Chondrocyte (in vitro differentiated cells): ENCODE measurements at regions not wholly inside any gene's neighbourhood (a gene's known extent, or its start where the extent isn't known, plus 50 kb on each side); places are given as distances from the start of the nearest gene placed in this dataset.

Source experiments
- DNase-seq: peaks from one replicate; pipeline ENCODE4 v3.0.0; 2021; ENCODE audit warnings: mixed read lengths, low spot score
- H3K27ac Mint-ChIP-seq: one replicate; pipeline ENCODE4 v1.8.0; 2021; ENCODE audit warnings: mild to moderate bottlenecking, moderate library complexity, mixed read lengths; ENCODE audit not compliant: unreplicated experiment
- H3K27me3 Mint-ChIP-seq: 2 replicates; pipeline ENCODE4 v1.8.0; 2021; ENCODE audit warnings: low read depth, mixed read lengths
- H3K36me3 Mint-ChIP-seq: 2 replicates; pipeline ENCODE4 v1.8.0; 2021; ENCODE audit warnings: low read depth, mixed read lengths
- H3K4me1 Mint-ChIP-seq: 2 replicates; pipeline ENCODE4 v1.8.0; 2021; ENCODE audit warnings: low read depth, mild to moderate bottlenecking, mixed read lengths
- H3K4me3 Mint-ChIP-seq: one replicate; pipeline ENCODE4 v1.8.0; 2021; ENCODE audit warnings: mild to moderate bottlenecking, moderate library complexity, mixed read lengths; ENCODE audit not compliant: unreplicated experiment
- H3K9me3 Mint-ChIP-seq: 2 replicates; pipeline ENCODE4 v1.8.0; 2021; ENCODE audit warnings: low read depth, mixed read lengths
- TF ChIP-seq, protein P1 (sequence below): fragments of 200-600 bp; sonication (generic); IDR thresholded peaks from 2 replicates; pipeline ENCODE4 v1.5.0; 2021; ENCODE audit warnings: antibody characterized with exemption, mild to moderate bottlenecking, moderate library complexity

DNA sequence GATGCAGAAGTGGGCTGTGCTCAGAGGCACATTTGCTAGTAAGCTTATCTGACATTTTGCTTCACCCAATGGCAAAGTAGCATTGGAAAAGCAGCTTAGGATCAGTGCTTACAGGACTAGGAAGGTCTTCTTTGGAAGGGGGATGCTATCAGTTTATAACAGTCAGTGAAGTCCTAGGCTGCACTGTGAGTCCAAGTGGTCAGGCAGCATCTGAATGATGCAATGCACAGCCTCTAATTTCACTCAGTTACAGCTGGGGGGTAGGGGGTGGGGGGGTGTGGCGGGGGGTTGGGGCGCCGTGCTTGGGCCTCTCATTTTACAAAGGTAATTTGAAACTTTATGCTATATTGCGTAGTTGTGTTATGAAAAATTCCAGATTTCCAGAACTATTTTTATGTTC, 652.3 kb upstream of the MGMT start:
- Mint-ChIP-seq H3K27me3 (peaks cover 3% of the 10 kb centered on the region), H3K4me3 (no peak overlapping the region), H3K36me3 (no peaks in the 10 kb centered on the region), H3K27ac (no peak overlapping the region), H3K4me1 (no peaks in the 10 kb centered on the region), H3K9me3 (peaks cover 19% of the 10 kb centered on the region)
- DNase-seq = no peak
- TF ChIP-seq, protein P1, sequence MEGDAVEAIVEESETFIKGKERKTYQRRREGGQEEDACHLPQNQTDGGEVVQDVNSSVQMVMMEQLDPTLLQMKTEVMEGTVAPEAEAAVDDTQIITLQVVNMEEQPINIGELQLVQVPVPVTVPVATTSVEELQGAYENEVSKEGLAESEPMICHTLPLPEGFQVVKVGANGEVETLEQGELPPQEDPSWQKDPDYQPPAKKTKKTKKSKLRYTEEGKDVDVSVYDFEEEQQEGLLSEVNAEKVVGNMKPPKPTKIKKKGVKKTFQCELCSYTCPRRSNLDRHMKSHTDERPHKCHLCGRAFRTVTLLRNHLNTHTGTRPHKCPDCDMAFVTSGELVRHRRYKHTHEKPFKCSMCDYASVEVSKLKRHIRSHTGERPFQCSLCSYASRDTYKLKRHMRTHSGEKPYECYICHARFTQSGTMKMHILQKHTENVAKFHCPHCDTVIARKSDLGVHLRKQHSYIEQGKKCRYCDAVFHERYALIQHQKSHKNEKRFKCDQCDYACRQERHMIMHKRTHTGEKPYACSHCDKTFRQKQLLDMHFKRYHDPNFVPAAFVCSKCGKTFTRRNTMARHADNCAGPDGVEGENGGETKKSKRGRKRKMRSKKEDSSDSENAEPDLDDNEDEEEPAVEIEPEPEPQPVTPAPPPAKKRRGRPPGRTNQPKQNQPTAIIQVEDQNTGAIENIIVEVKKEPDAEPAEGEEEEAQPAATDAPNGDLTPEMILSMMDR = no peak

DNA sequence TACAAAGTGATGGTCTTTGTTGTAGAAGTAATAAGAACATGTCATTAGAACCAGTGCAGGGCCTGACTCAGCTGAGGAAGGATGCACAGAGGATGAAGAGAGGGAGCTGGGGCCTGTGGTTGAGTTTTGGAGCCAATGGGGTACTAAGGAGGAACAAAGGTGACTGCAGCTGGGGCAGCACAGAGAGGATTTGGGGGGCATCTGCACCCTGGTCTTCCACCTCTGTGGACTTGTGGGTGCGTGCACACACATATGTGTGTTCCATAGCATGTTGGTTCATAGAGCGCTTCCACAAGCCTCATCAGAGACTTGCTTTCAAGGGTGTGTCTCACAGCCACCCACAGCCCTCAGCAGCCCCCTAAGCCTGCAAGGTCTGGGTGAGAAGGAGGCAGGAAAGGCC, 650.3 kb upstream of the MGMT start:
- Mint-ChIP-seq H3K4me1 (no peaks in the 10 kb centered on the region), H3K27me3 (peaks cover 3% of the 10 kb centered on the region), H3K9me3 (peaks cover 17% of the 10 kb centered on the region), H3K36me3 (no peaks in the 10 kb centered on the region), H3K27ac (no peak overlapping the region), H3K4me3 (no peak overlapping the region)
- no peak for DNase-seq
- TF ChIP-seq, protein P1 = no peak

GRCh38 chr10:128817636-128818035, 649.4 kb upstream of the MGMT start:
- no peak for DNase-seq
- Mint-ChIP-seq H3K27me3 (peaks cover 3% of the 10 kb centered on the region), H3K4me3 (no peak overlapping the region), H3K4me1 (no peaks in the 10 kb centered on the region), H3K36me3 (no peaks in the 10 kb centered on the region), H3K9me3 (peaks cover 18% of the 10 kb centered on the region), H3K27ac (no peak overlapping the region)
- TF ChIP-seq, protein P1 = no peak

GRCh38 chr10:128820663-128821062, 646.4 kb upstream of the MGMT start:
- H3K9me3 Mint-ChIP-seq = peaks cover 32% of the 10 kb centered on the region
- no peaks in the 10 kb centered on the region for H3K36me3 Mint-ChIP-seq
- no peak overlapping the region for H3K27ac Mint-ChIP-seq
- peaks cover 3% of the 10 kb centered on the region for H3K27me3 Mint-ChIP-seq
- no peaks in the 10 kb centered on the region for H3K4me1 Mint-ChIP-seq
- no peak for DNase-seq
- no peak overlapping the region for H3K4me3 Mint-ChIP-seq
- TF ChIP-seq, protein P1 = no peak

DNA sequence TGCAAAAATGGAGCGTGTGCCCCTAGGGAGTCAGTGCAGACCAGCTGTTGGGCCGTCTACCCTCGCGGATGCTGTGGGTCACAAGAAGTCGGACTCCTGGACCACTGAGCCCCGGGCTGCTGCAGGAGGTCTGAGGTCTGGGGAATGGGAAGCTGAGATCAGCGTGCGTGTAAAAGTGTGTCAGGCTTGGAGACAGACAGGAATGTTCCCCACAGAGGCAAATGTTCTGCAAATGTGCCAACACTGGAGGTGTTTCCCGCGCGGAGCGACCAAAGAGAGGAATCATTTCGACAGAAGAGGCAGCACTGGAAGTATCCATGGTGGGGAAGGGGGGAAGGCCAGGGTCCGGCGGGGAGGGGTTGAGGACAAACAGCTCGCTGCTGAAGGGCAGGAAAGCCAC, 643.8 kb upstream of the MGMT start:
- Mint-ChIP-seq H3K9me3 (peaks cover 22% of the 10 kb centered on the region), H3K4me1 (no peaks in the 10 kb centered on the region), H3K27ac (no peak overlapping the region), H3K36me3 (no peaks in the 10 kb centered on the region), H3K4me3 (no peak overlapping the region), H3K27me3 (no peaks in the 10 kb centered on the region)
- TF ChIP-seq, protein P1 = no peak
- no peak for DNase-seq
